ENCODE measurements at regions not wholly inside any gene's neighbourhood (a gene's known extent, or its start where the extent isn't known, plus 50 kb on each side); places are given as distances from the start of the nearest gene placed in this dataset.

GRCh38 chr7:40965016-40965415 lies 737.9 kb downstream of the INHBA start:
- TF ChIP-seq POLR2A (IDR thresholded peaks at IDR 0.05) (no peak), EP300 (IDR thresholded peaks at IDR 0.05) (no peak), CTCF (IDR thresholded peaks at IDR 0.05) (no peak)

DNA sequence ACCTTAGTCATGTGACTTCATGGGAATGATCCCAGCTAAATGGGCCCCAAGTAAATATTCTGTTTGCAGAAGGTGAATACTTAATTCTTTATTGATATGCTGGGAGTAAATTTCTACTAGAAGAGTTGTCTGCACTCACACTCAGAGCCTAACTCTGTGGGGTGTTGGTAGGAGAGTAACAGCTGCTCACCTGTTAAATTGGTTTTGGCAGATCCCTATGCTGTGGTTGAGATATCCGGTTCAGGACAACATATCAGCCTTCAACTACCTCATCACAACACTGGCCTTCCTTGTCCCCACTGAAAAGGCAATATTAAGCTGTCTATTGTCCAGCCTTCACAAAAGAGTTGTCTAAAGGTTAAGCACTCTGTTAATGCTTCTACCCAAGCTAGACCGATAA lies 738.3 kb downstream of the INHBA start:
- Histone ChIP-seq H3K9me3 (no peaks in the 10 kb centered on the region), H3K36me3 (no peaks in the 10 kb centered on the region), H3K27ac (no peak overlapping the region), H3K27me3 (no peaks in the 10 kb centered on the region), H3K4me1 (ENCODE audit: insufficient read depth) (no peaks in the 10 kb centered on the region), H3K4me3 (no peak overlapping the region)
- no peak for DNase-seq
- intact Hi-C loops (cut with DNase I): no loop called here
- TF ChIP-seq CTCF (IDR thresholded peaks at IDR 0.05) (no peak), POLR2A (IDR thresholded peaks at IDR 0.05) (no peak), EP300 (IDR thresholded peaks at IDR 0.05) (no peak)
- WGBS, 3 donors: 68 to 78% (median 71%) methylated on average over 2 of the region's 2 CpGs

More at GRCh38 chr7:40965016-40965415, 737.9 kb downstream of the INHBA start:
- Histone ChIP-seq H3K9me3 (no peaks in the 10 kb centered on the region), H3K27me3 (no peaks in the 10 kb centered on the region), H3K4me1 (ENCODE audit: insufficient read depth) (no peaks in the 10 kb centered on the region), H3K36me3 (no peaks in the 10 kb centered on the region), H3K27ac (no peak overlapping the region), H3K4me3 (no peak overlapping the region)
- WGBS, 3 donors: 27 to 30% (median 29%) methylated on average over 1 of the region's 1 CpG
- intact Hi-C loops (cut with DNase I): no loop called here
- no peak for DNase-seq

GRCh38 chr7:40959955-40960354 lies 742.9 kb downstream of the INHBA start:
- Histone ChIP-seq H3K27me3 (no peaks in the 10 kb centered on the region), H3K4me1 (ENCODE audit: insufficient read depth) (no peaks in the 10 kb centered on the region), H3K36me3 (no peaks in the 10 kb centered on the region), H3K9me3 (no peaks in the 10 kb centered on the region), H3K4me3 (no peak overlapping the region), H3K27ac (no peak overlapping the region)
- TF ChIP-seq CTCF (IDR thresholded peaks at IDR 0.05) (no peak), POLR2A (IDR thresholded peaks at IDR 0.05) (no peak), EP300 (IDR thresholded peaks at IDR 0.05) (no peak)
- DNase-seq: no peak
- 94 to 100% (median 94%) methylated on average over 1 of the region's 1 CpG for WGBS, 3 donors
- intact Hi-C loops (cut with DNase I): no loop called here

GRCh38 chr7:40948239-40948638 lies 754.7 kb downstream of the INHBA start:
- DNase-seq: no peak
- H3K9me3 ChIP-seq: peaks cover 3 to 4% of the 10 kb centered on the region in 2 donors
- intact Hi-C loops (cut with DNase I): no loop called here
- no peak for TF ChIP-seq EP300 (IDR thresholded peaks at IDR 0.05)
- TF ChIP-seq CTCF (IDR thresholded peaks at IDR 0.05): no peak
- no peak for TF ChIP-seq POLR2A (IDR thresholded peaks at IDR 0.05)
- H3K36me3 ChIP-seq: no peaks in the 10 kb centered on the region
- no peak overlapping the region for H3K27ac ChIP-seq
- no peaks in the 10 kb centered on the region for H3K4me1 ChIP-seq (ENCODE audit: insufficient read depth)
- no peaks in the 10 kb centered on the region for H3K27me3 ChIP-seq
- 82 to 94% (median 85%) methylated on average over 4 to 5 of the region's 5 CpGs for WGBS, 3 donors
- no peak overlapping the region for H3K4me3 ChIP-seq

DNA sequence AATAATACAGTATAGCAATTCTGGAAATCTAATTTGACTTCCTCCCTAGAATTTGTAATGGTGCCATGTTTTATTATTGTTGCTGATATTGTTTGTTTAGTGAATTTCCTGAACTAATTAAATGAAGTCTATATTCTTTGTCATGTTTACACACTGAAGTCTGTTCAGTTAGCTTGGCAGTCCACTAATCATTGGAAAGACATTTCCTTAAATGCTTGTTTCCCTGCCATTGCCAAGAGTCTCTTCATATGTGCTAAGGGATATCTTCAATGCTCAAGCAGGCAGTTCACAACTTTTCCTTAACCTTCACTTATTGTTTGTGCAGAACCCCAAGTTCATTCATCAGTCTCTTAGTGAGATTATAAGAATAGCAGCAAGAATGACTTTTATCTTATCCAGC lies 755.3 kb downstream of the INHBA start:
- no peaks in the 10 kb centered on the region for H3K4me1 ChIP-seq (ENCODE audit: insufficient read depth)
- TF ChIP-seq POLR2A (IDR thresholded peaks at IDR 0.05) (no peak), EP300 (IDR thresholded peaks at IDR 0.05) (no peak), CTCF (IDR thresholded peaks at IDR 0.05) (no peak)
- no peaks in the 10 kb centered on the region for H3K27me3 ChIP-seq
- no peak overlapping the region for H3K27ac ChIP-seq
- H3K9me3 ChIP-seq: peaks cover 3 to 4% of the 10 kb centered on the region in 2 donors
- H3K36me3 ChIP-seq: no peaks in the 10 kb centered on the region
- DNase-seq: no peak
- intact Hi-C loops (cut with DNase I): no loop called here
- no peak overlapping the region for H3K4me3 ChIP-seq
